Retina (tissue), 1 donor: ENCODE measurements at regions not wholly inside any gene's neighbourhood (a gene's known extent, or its start where the extent isn't known, plus 50 kb on each side); places are given as distances from the start of the nearest gene placed in this dataset.
"Not testable (repeated sequence)": the region's sequence is repeated elsewhere in the genome, so short reads cannot be mapped to it uniquely, and the experiment has no call there.

Source experiments
- DNase-seq: peaks from one replicate; pipeline ENCODE4 v3.0.0-alpha.2; 2016

GRCh38 chr22:49657974-49658590 lies 169.6 kb downstream of the BRD1 start:
- no peak for DNase-seq

- DNase-seq, result no peak
These were observed 170.2 kb downstream of the BRD1 start for GRCh38 chr22:49657275-49657973.

- not testable (repeated sequence) for DNase-seq
These were observed 170.8 kb downstream of the BRD1 start for GRCh38 chr22:49656883-49657274.

GRCh38 chr22:49656291-49656851 lies 171.3 kb downstream of the BRD1 start:
- DNase-seq, result no peak

GRCh38 chr22:49655168-49655812 lies 172.4 kb downstream of the BRD1 start:
- no peak for DNase-seq

- no peak for DNase-seq
These were observed 177.1 kb downstream of the BRD1 start for GRCh38 chr22:49650336-49651241.

- DNase-seq, result no peak
These were observed 178.3 kb downstream of the BRD1 start for GRCh38 chr22:49649166-49650068.

GRCh38 chr22:49648053-49648452 lies 179.6 kb downstream of the BRD1 start:
- no peak for DNase-seq

- DNase-seq, result no peak
These were observed 180.0 kb downstream of the BRD1 start for GRCh38 chr22:49647627-49648026.

- DNase-seq, result no peak
These were observed 180.8 kb downstream of the BRD1 start for GRCh38 chr22:49646876-49647275.

GRCh38 chr22:49645791-49646550 lies 181.7 kb downstream of the BRD1 start:
- DNase-seq, result no peak

GRCh38 chr22:49645257-49645656 lies 182.4 kb downstream of the BRD1 start:
- DNase-seq, result no peak

- DNase-seq, result no peak
These were observed 183.7 kb downstream of the BRD1 start for GRCh38 chr22:49643998-49644397.

GRCh38 chr22:49643466-49643865 lies 184.2 kb downstream of the BRD1 start:
- no peak for DNase-seq

GRCh38 chr22:49642741-49643140 lies 184.9 kb downstream of the BRD1 start:
- DNase-seq, result no peak

GRCh38 chr22:49642331-49642730 lies 185.3 kb downstream of the BRD1 start:
- no peak for DNase-seq

GRCh38 chr22:49641770-49642313 lies 185.8 kb downstream of the BRD1 start:
- DNase-seq, result no peak

GRCh38 chr22:49640366-49641095 lies 187.1 kb downstream of the BRD1 start:
- no peak for DNase-seq

- DNase-seq, result no peak
These were observed 187.7 kb downstream of the BRD1 start for GRCh38 chr22:49639956-49640355.

- DNase-seq, result no peak
These were observed 188.9 kb downstream of the BRD1 start for GRCh38 chr22:49638788-49639187.
